Heart left ventricle (tissue), 16 donors: ENCODE measurements at regions not wholly inside any gene's neighbourhood (a gene's known extent, or its start where the extent isn't known, plus 50 kb on each side); places are given as distances from the start of the nearest gene placed in this dataset.
A peak's percentile ranks its signal among the peaks of the same experiment; 100 is the strongest.

Experiments used
- ATAC-seq, 4 donors: fragments of 200-7000 bp; cut with Tn5 transposase; one replicate each; pipeline ENCODE4 v1.9.1; 2020 to 2022; ENCODE audit warnings: moderate library complexity in 4 of 4, mild to moderate bottlenecking in 3 of 4, moderate number of reproducible peaks in 1 of 4
- DNase-seq, 5 donors: peaks; one replicate each; pipeline ENCODE4 v3.0.0-alpha.2; 2020
- H3K27ac ChIP-seq, 12 donors: fragments of 200-600 bp; sonication (generic) in 4 of 12; one replicate each; pipeline versions ENCODE4 v1.5.0 to v1.8.0; 2016 to 2022; ENCODE audit warnings: mild to moderate bottlenecking in 2 of 12
- H3K27me3 ChIP-seq, 9 donors: fragments of 200-600 bp; sonication (generic) in 2 of 9; one replicate each; pipeline versions ENCODE4 v1.5.1 to v1.8.0; 2016 to 2022; ENCODE audit warnings: mild to moderate bottlenecking in 3 of 9
- H3K36me3 ChIP-seq, 9 donors: fragments of 200-600 bp; sonication (generic) in 2 of 9; one replicate each; pipeline versions ENCODE4 v1.5.0 to v1.8.0; 2018 to 2022; ENCODE audit warnings: mild to moderate bottlenecking in 2 of 9
- H3K4me1 ChIP-seq, 12 donors: fragments of 200-600 bp; sonication (generic) in 4 of 12; one replicate each; pipeline versions ENCODE4 v1.5.0 to v1.8.0; 2016 to 2022; ENCODE audit warnings: mild to moderate bottlenecking in 3 of 12
- H3K4me3 ChIP-seq, 12 donors: fragments of 200-600 bp; sonication (generic) in 4 of 12; one replicate each; pipeline versions ENCODE4 v1.5.0 to v1.8.0; 2017 to 2022; ENCODE audit warnings: mild to moderate bottlenecking in 9 of 12, moderate library complexity in 4 of 12
- H3K9me3 ChIP-seq, 12 donors: fragments of 200-600 bp; sonication (generic) in 4 of 12; one replicate each; pipeline versions ENCODE4 v1.5.0 to v1.8.0; 2016 to 2022; ENCODE audit warnings: mild to moderate bottlenecking in 1 of 12
- POLR2A ChIP-seq, 2 donors: fragments of 450-650 bp; IDR thresholded peaks; one replicate each; pipeline ENCODE4 v1.6.1; 2017; ENCODE audit warnings: antibody characterized with exemption in 2 of 2, mild to moderate bottlenecking in 2 of 2, moderate library complexity in 2 of 2
- WGBS, 4 donors: extraction: QIAGEN DNeasy Blood & Tissue Kit in 2 of 4; methylation state at CpG; one replicate each; pipeline versions ENCODE4 v1.1.5 to v1.1.7; 2013 to 2018; 5-methylcytosine and 5-hydroxymethylcytosine counted together
- intact Hi-C, 10 donors: fragments of 100-400 bp; cut with DNase I; formaldehyde crosslinking; loops; one replicate each; pipeline versions ENCODE4 v1.11.1 to v1.14.2; 2022
- TF ChIP-seq, protein P1 (sequence below), 12 donors: fragments of 200-600 bp; sonication (generic) in 4 of 12; IDR thresholded peaks; one replicate each; pipeline versions ENCODE4 v1.5.0 to v1.8.0; 2018 to 2022; ENCODE audit warnings: antibody characterized with exemption in 12 of 12, mild to moderate bottlenecking in 5 of 12
- donor health status: ischemic (EF 13 %, LVEDD 7.1; RV severe dilation, severe dysfunction).
- donor health status: healthy with polysubstance abuse.
- donor health status: DM: no; HTN: yes; CAD: no.
- donor health status: DM: no; HTN: no; CAD: no.
- donor health status: ischemic (EF 25% LVEDD 6.9; RV normal size, moderate dysfunction).
- donor health status: ischemic (EF 25% LVEDD 5.7; RV mildly dilated, moderate dysfunction).
- donor health status: healthy.
- donor health status: DM: yes; HTN: yes; CAD: no.
- donor health status: ischemic (EF 35%, LVEDD 5.7; RV mildly dilated, moderate dysfunction).
- donor health status: nonischemic (EF 11% LVEDD 7.7; RV severe dilation, severe dysfunction).
- donor health status: DM: yes; HTN: yes; CAD: no.
- donor health status: PGD.
- donor health status: ischemic (EF 29% LVEDD 5.4; RV normal size, mild dysfunction).
- donor health status: nonischemic (EF 23%, LVEDD 6.1; RV moderate dilation, normal function).

DNA sequence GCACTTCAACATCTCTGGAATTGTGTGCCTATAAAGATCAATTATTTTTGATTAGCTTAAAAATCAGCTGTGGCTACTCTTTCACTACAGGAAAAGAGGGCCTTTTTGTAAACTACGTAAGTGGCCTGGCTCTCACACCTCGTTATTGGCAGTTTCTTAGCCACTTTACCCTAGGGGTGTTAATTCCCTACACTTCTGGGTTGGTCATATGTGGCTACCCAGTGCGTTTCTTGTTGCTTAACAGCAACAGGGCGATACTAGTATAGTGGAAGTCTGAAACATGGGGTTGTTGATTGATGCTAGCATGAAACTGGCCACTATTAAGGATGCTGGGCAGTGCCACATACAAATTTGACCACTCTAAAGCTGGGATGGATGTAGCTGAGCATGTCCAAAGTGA lies 174.7 kb upstream of the CDH12 start:
- H3K9me3 ChIP-seq: no peaks in the 10 kb centered on the region
- no peaks in the 10 kb centered on the region for H3K36me3 ChIP-seq
- H3K4me3 ChIP-seq: no peak overlapping the region
- intact Hi-C loops: no loop called here
- peak overlapping the region; percentile 39 to 84 (median 71) for H3K27ac ChIP-seq
- no peaks in the 10 kb centered on the region for H3K27me3 ChIP-seq
- no peak for TF ChIP-seq POLR2A (IDR thresholded peaks at IDR 0.05)
- TF ChIP-seq, protein P1, sequence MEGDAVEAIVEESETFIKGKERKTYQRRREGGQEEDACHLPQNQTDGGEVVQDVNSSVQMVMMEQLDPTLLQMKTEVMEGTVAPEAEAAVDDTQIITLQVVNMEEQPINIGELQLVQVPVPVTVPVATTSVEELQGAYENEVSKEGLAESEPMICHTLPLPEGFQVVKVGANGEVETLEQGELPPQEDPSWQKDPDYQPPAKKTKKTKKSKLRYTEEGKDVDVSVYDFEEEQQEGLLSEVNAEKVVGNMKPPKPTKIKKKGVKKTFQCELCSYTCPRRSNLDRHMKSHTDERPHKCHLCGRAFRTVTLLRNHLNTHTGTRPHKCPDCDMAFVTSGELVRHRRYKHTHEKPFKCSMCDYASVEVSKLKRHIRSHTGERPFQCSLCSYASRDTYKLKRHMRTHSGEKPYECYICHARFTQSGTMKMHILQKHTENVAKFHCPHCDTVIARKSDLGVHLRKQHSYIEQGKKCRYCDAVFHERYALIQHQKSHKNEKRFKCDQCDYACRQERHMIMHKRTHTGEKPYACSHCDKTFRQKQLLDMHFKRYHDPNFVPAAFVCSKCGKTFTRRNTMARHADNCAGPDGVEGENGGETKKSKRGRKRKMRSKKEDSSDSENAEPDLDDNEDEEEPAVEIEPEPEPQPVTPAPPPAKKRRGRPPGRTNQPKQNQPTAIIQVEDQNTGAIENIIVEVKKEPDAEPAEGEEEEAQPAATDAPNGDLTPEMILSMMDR (IDR thresholded peaks at IDR 0.05): no peak
- peaks cover 0 to 23% (median 7%) of the 10 kb centered on the region in 12 donors for H3K4me1 ChIP-seq
- WGBS, 4 donors: 47 to 53% (median 50%) methylated on average over 4 of the region's 4 CpGs
- DNase-seq: no peak
- peak; percentile 6 to 27 (median 23) for ATAC-seq

DNA sequence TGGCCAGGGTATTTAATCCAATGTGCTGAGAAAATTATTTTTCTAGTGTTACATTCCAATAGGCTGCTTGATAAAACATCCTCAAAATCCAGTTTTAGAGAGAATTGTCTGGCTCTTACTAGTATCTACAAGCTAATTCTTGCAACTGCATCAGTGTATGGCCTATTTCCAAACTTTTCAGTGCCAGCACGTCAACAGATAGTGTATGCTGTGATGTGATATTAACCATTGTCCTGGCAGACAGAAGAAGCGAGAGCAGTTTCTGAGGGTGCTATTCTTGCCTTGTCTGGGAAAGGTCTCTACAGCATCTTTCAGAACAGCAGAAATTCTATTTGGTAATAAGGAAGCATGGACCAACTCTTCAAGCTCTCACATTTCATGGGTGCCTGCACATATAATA lies 174.2 kb upstream of the CDH12 start:
- H3K9me3 ChIP-seq: no peaks in the 10 kb centered on the region
- H3K4me1 ChIP-seq: peaks cover 0 to 23% (median 7%) of the 10 kb centered on the region in 12 donors
- ATAC-seq (peak; percentile 93 to 98 (median 94)), DNase-seq (peak in 4 of 5 donors; percentile 35 to 44 (median 41))
- H3K36me3 ChIP-seq: no peaks in the 10 kb centered on the region
- no peak for TF ChIP-seq POLR2A (IDR thresholded peaks at IDR 0.05)
- TF ChIP-seq, protein P1 (IDR thresholded peaks at IDR 0.05): no peak
- 30 to 59% (median 38%) methylated on average over 2 of the region's 2 CpGs for whole genome bisulfite sequencing, 4 donors
- H3K4me3 ChIP-seq: no peak overlapping the region
- peak overlapping the region; percentile 50 to 84 (median 71) for H3K27ac ChIP-seq
- no peaks in the 10 kb centered on the region for H3K27me3 ChIP-seq
- intact Hi-C loops: no loop called here

DNA sequence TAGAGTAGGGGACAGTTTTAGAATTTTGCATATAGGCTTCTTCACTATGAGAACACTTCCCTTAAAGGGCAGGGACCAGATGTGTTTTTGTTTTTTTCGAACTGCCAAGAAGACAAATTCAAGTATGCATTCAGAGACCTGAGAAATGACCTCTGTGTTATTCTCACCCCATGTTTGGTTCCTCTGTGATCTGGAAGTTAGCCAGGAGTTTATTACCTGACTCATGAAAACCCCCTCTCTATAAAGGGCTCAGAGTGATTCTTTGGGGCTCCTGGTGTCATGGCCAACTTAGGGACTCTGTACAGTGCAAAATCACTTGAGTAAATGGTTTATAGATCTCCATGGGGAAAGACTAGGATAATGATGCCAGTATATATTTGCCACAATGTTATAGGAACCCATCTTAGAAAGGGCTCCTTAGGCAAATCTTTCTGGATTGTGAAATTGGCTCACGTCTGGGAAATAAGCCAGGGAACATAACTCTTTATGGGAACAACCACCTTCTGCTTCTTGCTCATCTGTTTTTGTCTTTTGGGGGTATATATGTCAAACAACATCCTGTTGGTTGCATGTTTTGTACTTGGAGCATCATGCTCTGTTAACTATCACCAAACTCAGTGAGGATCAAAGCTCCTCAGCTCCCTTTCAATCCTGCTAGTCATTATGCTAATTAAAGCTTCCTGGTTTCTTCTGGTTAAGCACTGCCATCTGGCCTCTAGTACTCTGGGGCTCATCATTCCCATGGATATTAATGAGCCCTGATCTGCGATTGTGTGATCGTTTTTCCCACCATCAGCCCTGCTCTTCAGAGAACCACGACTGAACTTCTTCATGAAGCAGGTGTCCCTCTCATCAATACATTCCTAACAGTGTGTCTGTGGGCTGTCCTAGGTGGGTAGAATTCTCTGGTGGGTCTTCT lies 173.4 kb upstream of the CDH12 start:
- H3K4me1 ChIP-seq: peaks cover 0 to 23% (median 7%) of the 10 kb centered on the region in 12 donors
- H3K27ac ChIP-seq: peak overlapping the region; percentile 36 to 84 (median 71)
- 55 to 66% (median 64%) methylated on average over 5 of the region's 5 CpGs for WGBS, 4 donors
- no peak for DNase-seq
- ATAC-seq: peak; percentile 20 to 29 (median 27)
- H3K27me3 ChIP-seq: no peaks in the 10 kb centered on the region
- no peaks in the 10 kb centered on the region for H3K9me3 ChIP-seq
- intact Hi-C loops: no loop called here
- no peaks in the 10 kb centered on the region for H3K36me3 ChIP-seq
- TF ChIP-seq, protein P1 (IDR thresholded peaks at IDR 0.05): no peak
- TF ChIP-seq POLR2A (IDR thresholded peaks at IDR 0.05): no peak
- H3K4me3 ChIP-seq: no peak overlapping the region

DNA sequence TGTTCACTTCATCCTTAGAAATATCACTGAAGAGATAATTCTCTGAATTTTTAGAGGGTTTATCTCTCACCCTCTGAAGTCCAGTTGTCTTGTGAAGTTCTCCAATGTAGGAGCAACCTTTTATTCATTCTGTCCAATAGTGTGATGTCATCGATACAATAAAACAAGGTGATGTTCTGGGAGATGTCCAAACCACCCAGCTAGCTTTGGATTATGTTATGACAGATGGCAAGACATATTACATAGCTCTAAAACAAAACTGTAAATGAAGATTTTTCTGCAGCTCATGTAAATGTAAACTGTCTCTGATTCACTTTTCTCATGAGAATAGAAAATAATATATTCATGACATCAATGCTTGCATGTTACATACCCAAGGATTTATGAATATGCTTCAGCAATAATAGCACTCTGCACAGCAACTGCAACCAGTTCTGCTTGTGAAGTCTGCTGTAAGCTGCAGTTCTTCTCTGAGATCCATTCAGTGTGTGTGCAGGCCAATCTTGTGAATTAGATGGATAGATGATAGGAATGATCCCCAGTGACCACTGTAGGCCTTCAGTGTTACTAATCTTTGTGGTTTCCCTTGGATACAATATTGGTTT lies 172.6 kb upstream of the CDH12 start:
- TF ChIP-seq, protein P1 (IDR thresholded peaks at IDR 0.05): no peak
- no peak for TF ChIP-seq POLR2A (IDR thresholded peaks at IDR 0.05)
- H3K27ac ChIP-seq: peak overlapping the region in 1 of 12 donors; percentile 84
- peaks cover 0 to 23% (median 7%) of the 10 kb centered on the region in 12 donors for H3K4me1 ChIP-seq
- no peaks in the 10 kb centered on the region for H3K9me3 ChIP-seq
- intact Hi-C loops: no loop called here
- DNase-seq (no peak), ATAC-seq (no peak)
- WGBS, 4 donors: 83 to 97% (median 84%) methylated on average over 1 of the region's 1 CpG
- H3K36me3 ChIP-seq: no peaks in the 10 kb centered on the region
- no peak overlapping the region for H3K4me3 ChIP-seq
- no peaks in the 10 kb centered on the region for H3K27me3 ChIP-seq
